PFSK-1 (cell line): ENCODE measurements at regions not wholly inside any gene's neighbourhood (a gene's known extent, or its start where the extent isn't known, plus 50 kb on each side); places are given as distances from the start of the nearest gene placed in this dataset.

Experiments
- FOXP2 ChIP-seq: optimal IDR thresholded peaks from 2 replicates; pipeline ENCODE3; 2011; ENCODE audit warnings: borderline replicate concordance, control low read depth, inconsistent platforms; ENCODE audit not compliant: insufficient read depth; ENCODE audit errors: extremely low read length, extremely low read depth
- POLR2AphosphoS5 ChIP-seq: IDR thresholded peaks from 2 replicates; pipeline ENCODE4 v1.6.1; 2012; ENCODE audit warnings: low read depth, mild to moderate bottlenecking, control low read depth, low read length, moderate library complexity
- REST ChIP-seq, 2 experiments: IDR thresholded peaks; 2 replicates each; pipeline versions ENCODE4 v1.6.1 to v1.8.0; 2011 to 2012; ENCODE audit warnings: low read depth in 2 of 2, low read length in 2 of 2, control low read depth in 1 of 2, inconsistent platforms in 1 of 2, mild to moderate bottlenecking in 1 of 2, moderate library complexity in 1 of 2; ENCODE audit not compliant: insufficient read depth in 1 of 2
- SIN3A ChIP-seq: IDR thresholded peaks from 2 replicates; pipeline ENCODE4 v1.6.1; 2012; ENCODE audit warnings: mild to moderate bottlenecking, low read length, moderate library complexity, borderline replicate concordance; ENCODE audit not compliant: insufficient read depth
- TAF1 ChIP-seq: IDR thresholded peaks from 2 replicates; pipeline ENCODE4 v1.6.1; 2012; ENCODE audit warnings: low read length, control low read depth, borderline replicate concordance; ENCODE audit not compliant: insufficient read depth

- TF ChIP-seq POLR2AphosphoS5 (no peak), REST (IDR thresholded peaks at IDR 0.05; ENCODE audit: insufficient read depth in 1 of 2, low read depth in 2 of 2, low read length in 2 of 2) (no peak), SIN3A (no peak), FOXP2 (no peak), TAF1 (no peak)
Measured at GRCh38 chr17:6350806-6351205, 84.1 kb downstream of the AIPL1 start.

GRCh38 chr17:6348891-6349290 is 86.0 kb downstream of the AIPL1 start:
- no peak for TF ChIP-seq TAF1
- TF ChIP-seq POLR2AphosphoS5 = no peak
- TF ChIP-seq REST (IDR thresholded peaks at IDR 0.05; ENCODE audit: insufficient read depth in 1 of 2, low read depth in 2 of 2, low read length in 2 of 2) = no peak
- no peak for TF ChIP-seq SIN3A
- no peak for TF ChIP-seq FOXP2

GRCh38 chr17:6347776-6348175 is 87.1 kb downstream of the AIPL1 start:
- no peak for TF ChIP-seq POLR2AphosphoS5
- TF ChIP-seq SIN3A = no peak
- TF ChIP-seq REST (IDR thresholded peaks at IDR 0.05; ENCODE audit: insufficient read depth in 1 of 2, low read depth in 2 of 2, low read length in 2 of 2) = no peak
- TF ChIP-seq FOXP2 = no peak
- no peak for TF ChIP-seq TAF1

GRCh38 chr17:6346986-6347385 is 87.9 kb downstream of the AIPL1 start:
- TF ChIP-seq FOXP2 = no peak

GRCh38 chr17:6346156-6346786 is 88.7 kb downstream of the AIPL1 start:
- TF ChIP-seq FOXP2 (no peak), POLR2AphosphoS5 (no peak), REST (IDR thresholded peaks at IDR 0.05; ENCODE audit: insufficient read depth in 1 of 2, low read depth in 2 of 2, low read length in 2 of 2) (no peak), TAF1 (no peak), SIN3A (no peak)
